ENCODE measurements at regions not wholly inside any gene's neighbourhood (a gene's known extent, or its start where the extent isn't known, plus 50 kb on each side); places are given as distances from the start of the nearest gene placed in this dataset.

DNA sequence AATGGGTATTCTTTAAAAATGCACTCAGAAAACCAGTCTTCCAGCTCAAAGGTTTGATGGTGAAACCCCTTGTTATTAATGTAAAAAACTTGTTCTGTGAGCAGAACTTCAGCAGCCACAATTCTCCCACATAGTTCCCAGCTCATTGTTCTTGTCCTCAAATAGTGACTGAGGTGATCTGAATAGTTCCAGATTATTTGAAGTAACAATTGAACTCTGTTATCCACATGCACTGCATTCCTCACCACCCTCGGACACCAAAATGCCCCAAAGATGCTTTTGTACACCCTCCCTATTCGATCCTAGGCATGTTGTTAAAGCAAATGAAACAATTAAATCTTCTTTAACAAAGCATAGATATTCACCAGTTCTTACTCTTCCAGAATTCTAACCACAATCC lies 2186.8 kb upstream of the CELF4 start:
- Histone ChIP-seq H3K79me2 (ENCODE audit: low read length) (no peaks in the 10 kb centered on the region), H3F3A (ENCODE audit: low read length, unreplicated experiment) (no peaks in the 10 kb centered on the region), H2AFZ (ENCODE audit: low read length) (no peak overlapping the region), H3K9me2 (replicated peaks; ENCODE audit: low read length) (no peaks in the 10 kb centered on the region), H3K27me3 (ENCODE audit: low read length) (no peaks in the 10 kb centered on the region), H3K27ac (ENCODE audit: low read length) (no peak overlapping the region), H3K9ac (ENCODE audit: low read length) (no peak overlapping the region), H3K4me3 (ENCODE audit: low read length) (no peak overlapping the region), H3K4me1 (ENCODE audit: insufficient read depth, low read length) (no peaks in the 10 kb centered on the region), H3K36me3 (ENCODE audit: low read depth, low read length) (no peaks in the 10 kb centered on the region), H3K9me3 (ENCODE audit: low read length) (no peaks in the 10 kb centered on the region), H4K20me1 (ENCODE audit: low read length) (no peaks in the 10 kb centered on the region), H3K4me2 (ENCODE audit: low read length) (no peak overlapping the region)
- intact Hi-C loops (cut with micrococcal nuclease): no loop called here
- POLR2A ChIA-PET (ENCODE audit: unreplicated experiment): no interaction called here
- no TSS peak for BruUV-seq (replicated peaks)
- CTCF ChIA-PET: no interaction called here
- no peak for TF ChIP-seq EZH2phosphoT487 (IDR thresholded peaks at IDR 0.05; ENCODE audit: borderline replicate concordance, low read length)
- TF ChIP-seq, protein P1, sequence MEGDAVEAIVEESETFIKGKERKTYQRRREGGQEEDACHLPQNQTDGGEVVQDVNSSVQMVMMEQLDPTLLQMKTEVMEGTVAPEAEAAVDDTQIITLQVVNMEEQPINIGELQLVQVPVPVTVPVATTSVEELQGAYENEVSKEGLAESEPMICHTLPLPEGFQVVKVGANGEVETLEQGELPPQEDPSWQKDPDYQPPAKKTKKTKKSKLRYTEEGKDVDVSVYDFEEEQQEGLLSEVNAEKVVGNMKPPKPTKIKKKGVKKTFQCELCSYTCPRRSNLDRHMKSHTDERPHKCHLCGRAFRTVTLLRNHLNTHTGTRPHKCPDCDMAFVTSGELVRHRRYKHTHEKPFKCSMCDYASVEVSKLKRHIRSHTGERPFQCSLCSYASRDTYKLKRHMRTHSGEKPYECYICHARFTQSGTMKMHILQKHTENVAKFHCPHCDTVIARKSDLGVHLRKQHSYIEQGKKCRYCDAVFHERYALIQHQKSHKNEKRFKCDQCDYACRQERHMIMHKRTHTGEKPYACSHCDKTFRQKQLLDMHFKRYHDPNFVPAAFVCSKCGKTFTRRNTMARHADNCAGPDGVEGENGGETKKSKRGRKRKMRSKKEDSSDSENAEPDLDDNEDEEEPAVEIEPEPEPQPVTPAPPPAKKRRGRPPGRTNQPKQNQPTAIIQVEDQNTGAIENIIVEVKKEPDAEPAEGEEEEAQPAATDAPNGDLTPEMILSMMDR (conservative IDR thresholded peaks at IDR 0.05; ENCODE audit: low read depth, low read length): no peak
- no peak for TF ChIP-seq EZH2 (IDR thresholded peaks at IDR 0.05; ENCODE audit: low read length, unreplicated experiment)
- DNase-seq (no peak), ATAC-seq (no peak)

DNA sequence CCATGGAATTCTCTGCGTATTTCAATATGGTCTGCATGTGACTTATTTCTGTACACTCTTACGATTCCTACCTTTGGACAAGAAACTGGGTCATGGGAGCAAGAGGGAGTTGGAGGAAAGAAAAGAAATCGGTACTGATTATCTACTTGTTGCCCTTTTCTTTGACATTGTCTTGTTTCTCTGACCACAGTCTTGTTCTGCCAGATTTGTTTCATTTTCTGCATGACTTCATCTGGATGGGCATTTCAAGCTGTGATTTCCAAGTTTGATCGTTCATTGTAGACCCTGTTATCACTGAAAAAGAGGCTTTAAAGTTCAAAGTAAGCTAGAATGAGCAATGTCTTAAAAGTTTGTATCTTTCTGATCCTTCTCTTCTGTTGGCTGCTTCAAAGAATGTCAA lies 2186.3 kb upstream of the CELF4 start:
- no peak for TF ChIP-seq EZH2phosphoT487 (IDR thresholded peaks at IDR 0.05; ENCODE audit: borderline replicate concordance, low read length)
- TF ChIP-seq, protein P1 (conservative IDR thresholded peaks at IDR 0.05; ENCODE audit: low read depth, low read length): no peak
- no peak for TF ChIP-seq EZH2 (IDR thresholded peaks at IDR 0.05; ENCODE audit: low read length, unreplicated experiment)
- no peak overlapping the region for H3K4me2 ChIP-seq (ENCODE audit: low read length)
- CTCF ChIA-PET: no interaction called here
- H3K4me3 ChIP-seq (ENCODE audit: low read length): no peak overlapping the region
- no peaks in the 10 kb centered on the region for H3K27me3 ChIP-seq (ENCODE audit: low read length)
- H3K27ac ChIP-seq (ENCODE audit: low read length): no peak overlapping the region
- no peak for ATAC-seq
- intact Hi-C loops (cut with micrococcal nuclease): no loop called here
- POLR2A ChIA-PET (ENCODE audit: unreplicated experiment): no interaction called here
- no peaks in the 10 kb centered on the region for H3K4me1 ChIP-seq (ENCODE audit: insufficient read depth, low read length)
- H3K9me2 ChIP-seq (replicated peaks; ENCODE audit: low read length): no peaks in the 10 kb centered on the region
- H3F3A ChIP-seq (ENCODE audit: low read length, unreplicated experiment): no peaks in the 10 kb centered on the region
- no TSS peak for BruUV-seq (replicated peaks)
- H2AFZ ChIP-seq (ENCODE audit: low read length): no peak overlapping the region
- no peaks in the 10 kb centered on the region for H3K79me2 ChIP-seq (ENCODE audit: low read length)
- no peaks in the 10 kb centered on the region for H3K36me3 ChIP-seq (ENCODE audit: low read depth, low read length)
- DNase-seq: no peak
- no peaks in the 10 kb centered on the region for H4K20me1 ChIP-seq (ENCODE audit: low read length)
- H3K9ac ChIP-seq (ENCODE audit: low read length): no peak overlapping the region
- H3K9me3 ChIP-seq (ENCODE audit: low read length): no peaks in the 10 kb centered on the region

DNA sequence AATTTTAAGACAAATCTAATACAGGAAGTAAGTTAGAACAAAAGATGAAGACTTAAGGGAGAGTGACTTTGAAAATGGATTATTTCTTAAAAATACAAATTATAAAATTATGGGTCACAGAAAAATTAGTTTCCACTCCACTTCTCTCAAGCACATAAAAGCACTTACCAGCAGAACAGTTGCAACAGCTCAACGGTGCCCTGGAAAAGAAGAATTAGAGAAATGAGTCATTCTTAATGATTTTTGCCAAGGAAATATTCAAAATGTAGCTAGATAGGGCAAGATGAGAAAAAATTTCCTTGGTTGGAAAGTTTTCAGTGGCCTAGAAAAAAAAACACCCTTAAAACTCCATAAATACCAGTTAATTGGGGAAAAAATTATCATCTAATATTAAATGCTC lies 2185.6 kb upstream of the CELF4 start:
- CTCF ChIA-PET: no interaction called here

More for the DNA sequence above, 2185.6 kb upstream of the CELF4 start:
- H3K9ac ChIP-seq (ENCODE audit: low read length): no peak overlapping the region
- no peak overlapping the region for H3K27ac ChIP-seq (ENCODE audit: low read length)
- intact Hi-C loops (cut with micrococcal nuclease): no loop called here
- no peaks in the 10 kb centered on the region for H3K27me3 ChIP-seq (ENCODE audit: low read length)
- H3K36me3 ChIP-seq (ENCODE audit: low read depth, low read length): no peaks in the 10 kb centered on the region
- H3K4me1 ChIP-seq (ENCODE audit: insufficient read depth, low read length): no peaks in the 10 kb centered on the region
- H3K79me2 ChIP-seq (ENCODE audit: low read length): no peaks in the 10 kb centered on the region
- no peak for ATAC-seq
- no peak for DNase-seq
- no peaks in the 10 kb centered on the region for H4K20me1 ChIP-seq (ENCODE audit: low read length)
- no peak overlapping the region for H3K4me3 ChIP-seq (ENCODE audit: low read length)
- H2AFZ ChIP-seq (ENCODE audit: low read length): no peak overlapping the region
- H3K9me2 ChIP-seq (replicated peaks; ENCODE audit: low read length): no peaks in the 10 kb centered on the region
- no peaks in the 10 kb centered on the region for H3K9me3 ChIP-seq (ENCODE audit: low read length)
- POLR2A ChIA-PET (ENCODE audit: unreplicated experiment): no interaction called here
- H3K4me2 ChIP-seq (ENCODE audit: low read length): no peak overlapping the region
- H3F3A ChIP-seq (ENCODE audit: low read length, unreplicated experiment): no peaks in the 10 kb centered on the region
- BruUV-seq (replicated peaks): no TSS peak
- TF ChIP-seq EZH2 (IDR thresholded peaks at IDR 0.05; ENCODE audit: low read length, unreplicated experiment): no peak
- TF ChIP-seq, protein P1 (conservative IDR thresholded peaks at IDR 0.05; ENCODE audit: low read depth, low read length): no peak
- no peak for TF ChIP-seq EZH2phosphoT487 (IDR thresholded peaks at IDR 0.05; ENCODE audit: borderline replicate concordance, low read length)
